B cell (primary cell): ENCODE measurements at regions not wholly inside any gene's neighbourhood (a gene's known extent, or its start where the extent isn't known, plus 50 kb on each side); places are given as distances from the start of the nearest gene placed in this dataset.

Experiments
- ATAC-seq: fragments of 200-7000 bp; cut with Tn5 transposase; one replicate; pipeline ENCODE4 v1.10.0; 2021; ENCODE audit warnings: low read depth, mild to moderate bottlenecking, moderate number of reproducible peaks, moderate library complexity
- CTCF ChIA-PET: fragments of 350-600 bp; sonication (Branson Sonifier 250); formaldehyde crosslinking; loops from one replicate; lab custom pipeline; 2021; ENCODE audit warnings: antibody characterized with exemption, inconsistent platforms; lab: Charles Lee
- POLR2A ChIA-PET: fragments of 350-600 bp; sonication (Branson Sonifier 250); formaldehyde crosslinking; loops from one replicate; lab custom pipeline; 2021; ENCODE audit warnings: antibody characterized with exemption; lab: Charles Lee
- DNase-seq: peaks from one replicate; pipeline ENCODE4 v3.0.0; 2013
- H2AFZ ChIP-seq: 2 replicates; pipeline ENCODE4 v1.6.1; 2012; ENCODE audit warnings: mild to moderate bottlenecking, low read depth, low read length; ENCODE audit not compliant: insufficient read depth, poor library complexity, severe bottlenecking
- H3K27ac ChIP-seq, 2 donors: 1 replicate in 1 of 2; 2 replicates in 1 of 2; pipeline ENCODE4 v1.5.1; 2012 to 2013; ENCODE audit warnings: low read length in 2 of 2, mild to moderate bottlenecking in 2 of 2, moderate library complexity in 1 of 2
- H3K27me3 ChIP-seq, 4 experiments: fragments of 200-600 bp in 1 of 4; sonication (generic) in 1 of 4; replicated peaks in 1 of 4; 1 replicate in 2 of 4; 2 replicates in 2 of 4; pipeline versions ENCODE4 v1.6.1 to v1.7.0; 2013 to 2016; ENCODE audit warnings: low read length in 3 of 4, mild to moderate bottlenecking in 2 of 4, mixed read lengths in 1 of 4, moderate library complexity in 1 of 4; ENCODE audit not compliant: insufficient read depth in 4 of 4, control insufficient read depth in 3 of 4; ENCODE audit errors: control extremely low read depth in 1 of 4
- H3K36me3 ChIP-seq, 2 experiments: replicated peaks in 1 of 2; 1 replicate in 1 of 2; 2 replicates in 1 of 2; pipeline versions ENCODE4 v1.6.1 to v1.7.1; 2013; ENCODE audit warnings: low read length in 1 of 2; ENCODE audit not compliant: insufficient read depth in 2 of 2, control insufficient read depth in 1 of 2; ENCODE audit errors: control extremely low read depth in 1 of 2, extremely low read depth in 1 of 2
- H3K4me1 ChIP-seq, 2 donors: fragments of 200-600 bp in 1 of 2; sonication (generic) in 1 of 2; 1 replicate in 1 of 2; 2 replicates in 1 of 2; pipeline versions ENCODE4 v1.5.1 to v1.6.1; 2013 to 2017; ENCODE audit warnings: low read length in 2 of 2; ENCODE audit not compliant: control insufficient read depth in 2 of 2, insufficient read depth in 2 of 2
- H3K4me2 ChIP-seq: replicated peaks from 2 replicates; pipeline ENCODE3; 2012; ENCODE audit warnings: mild to moderate bottlenecking, low read depth, low read length; ENCODE audit not compliant: poor library complexity, severe bottlenecking
- H3K4me3 ChIP-seq, 5 experiments: fragments of 200-600 bp in 1 of 5; sonication (generic) in 1 of 5; 1 replicate in 3 of 5; 2 replicates in 2 of 5; pipeline versions ENCODE4 v1.5.1 to v1.7.0; 2011 to 2016; ENCODE audit warnings: low read length in 4 of 5, mild to moderate bottlenecking in 4 of 5, low read depth in 2 of 5, control low read depth in 1 of 5, moderate library complexity in 1 of 5; ENCODE audit not compliant: insufficient read depth in 1 of 5; ENCODE audit errors: control extremely low read depth in 1 of 5, extremely low read depth in 1 of 5
- H3K79me2 ChIP-seq: fragments of 200-600 bp; sonication (generic); one replicate; pipeline ENCODE4 v1.6.0; 2016; ENCODE audit warnings: low read length; ENCODE audit not compliant: control insufficient read depth, insufficient read depth
- H3K9ac ChIP-seq: fragments of 200-600 bp; sonication (generic); 2 replicates; pipeline ENCODE4 v1.6.1; 2017; ENCODE audit warnings: mild to moderate bottlenecking, low read length, moderate library complexity
- H3K9me3 ChIP-seq, 3 donors: one replicate each; pipeline versions ENCODE4 v1.6.1 to v1.7.1; 2013; ENCODE audit warnings: low read length in 2 of 3; ENCODE audit not compliant: control insufficient read depth in 2 of 3, insufficient read depth in 1 of 3; ENCODE audit errors: control extremely low read depth in 1 of 3
- H4K20me1 ChIP-seq: 2 replicates; pipeline ENCODE4 v1.6.0; 2012; ENCODE audit warnings: mild to moderate bottlenecking, low read length; ENCODE audit not compliant: insufficient read depth, control insufficient read depth, poor library complexity, severe bottlenecking
- H3K27ac Mint-ChIP-seq: one replicate; pipeline ENCODE4 v1.8.0; 2021; ENCODE audit warnings: mixed read lengths
- H3K27me3 Mint-ChIP-seq: one replicate; pipeline ENCODE4 v1.8.0; 2021; ENCODE audit warnings: mixed read lengths
- H3K4me1 Mint-ChIP-seq: one replicate; pipeline ENCODE4 v1.8.0; 2021; ENCODE audit warnings: mixed read lengths
- H3K4me3 Mint-ChIP-seq: one replicate; pipeline ENCODE4 v1.8.0; 2021; ENCODE audit warnings: mixed read lengths
- H3K9me3 Mint-ChIP-seq: one replicate; pipeline ENCODE4 v1.8.0; 2022; ENCODE audit warnings: mixed read lengths; ENCODE audit not compliant: insufficient read depth
- CTCF ChIP-seq: fragments of 200-600 bp; IDR thresholded peaks from one replicate; pipeline ENCODE4 v1.8.0; 2022; ENCODE audit warnings: antibody characterized with exemption, mild to moderate bottlenecking
- EZH2 ChIP-seq: IDR thresholded peaks from 2 replicates; pipeline ENCODE4 v1.6.1; 2012; ENCODE audit warnings: borderline replicate concordance, low read depth, mild to moderate bottlenecking, moderate library complexity, low read length; ENCODE audit not compliant: insufficient read depth, poor library complexity, severe bottlenecking
- WGBS: methylation state at CpG from one replicate; pipeline ENCODE4 v1.1.5; 2013; ENCODE audit warnings: missing lambda C conversion rate; ENCODE audit not compliant: insufficient coverage; 5-methylcytosine and 5-hydroxymethylcytosine counted together
- intact Hi-C: fragments of 100-400 bp; cut with micrococcal nuclease; formaldehyde crosslinking; loops from one replicate; pipeline ENCODE4 v1.10.0; 2022

GRCh38 chr10:60722623-60723022 lies 55.7 kb upstream of the CDK1 start:
- WGBS: 88% methylated on average over 1 of the region's 3 CpGs
- DNase-seq: no peak
- no peak for ATAC-seq
- intact Hi-C loops: no loop called here
- no peak overlapping the region for H2AFZ ChIP-seq
- H3K79me2 ChIP-seq: no peaks in the 10 kb centered on the region
- H3K4me1 Mint-ChIP-seq: peaks cover 6% of the 10 kb centered on the region
- TF ChIP-seq CTCF: no peak
- no peak for TF ChIP-seq EZH2
- H3K27ac ChIP-seq: no peak overlapping the region
- no peak overlapping the region for H3K4me3 ChIP-seq
- H3K27ac Mint-ChIP-seq: no peak overlapping the region
- H3K9me3 ChIP-seq: peaks cover 0 to 2% (median 0%) of the 10 kb centered on the region in 3 donors
- no peaks in the 10 kb centered on the region for H3K9me3 Mint-ChIP-seq
- H3K27me3 Mint-ChIP-seq: peaks cover 19% of the 10 kb centered on the region
- CTCF ChIA-PET: no interaction called here
- H3K4me1 ChIP-seq: no peaks in the 10 kb centered on the region
- POLR2A ChIA-PET: no interaction called here
- no peak overlapping the region for H3K4me2 ChIP-seq
- H3K36me3 ChIP-seq: no peaks in the 10 kb centered on the region
- peaks cover 0 to 4% (median 0%) of the 10 kb centered on the region in 4 experiments for H3K27me3 ChIP-seq
- H3K9ac ChIP-seq: no peak overlapping the region
- H3K4me3 Mint-ChIP-seq: no peak overlapping the region
- H4K20me1 ChIP-seq: no peaks in the 10 kb centered on the region

- Histone ChIP-seq H3K4me3 (no peak overlapping the region), H3K4me2 (no peak overlapping the region), H3K79me2 (no peaks in the 10 kb centered on the region), H3K9ac (no peak overlapping the region), H3K36me3 (no peaks in the 10 kb centered on the region), H2AFZ (no peak overlapping the region), H3K4me1 (no peaks in the 10 kb centered on the region), H3K27ac (no peak overlapping the region), H4K20me1 (no peaks in the 10 kb centered on the region), H3K27me3 (no peaks in the 10 kb centered on the region), H3K9me3 (peaks cover 0 to 2% (median 0%) of the 10 kb centered on the region in 3 donors)
- WGBS: no CpG with 5 or more reads among the region's 1 CpG
- H3K9me3 Mint-ChIP-seq: no peaks in the 10 kb centered on the region
- DNase-seq (no peak), ATAC-seq (no peak)
- ChIA-PET CTCF (no interaction called here), POLR2A (no interaction called here)
- H3K4me1 Mint-ChIP-seq: peaks cover 3% of the 10 kb centered on the region
- no peak overlapping the region for H3K27ac Mint-ChIP-seq
- intact Hi-C loops: no loop called here
- no peak for TF ChIP-seq EZH2
- TF ChIP-seq CTCF: no peak
- no peak overlapping the region for H3K4me3 Mint-ChIP-seq
- peaks cover 14% of the 10 kb centered on the region for H3K27me3 Mint-ChIP-seq
Observed at GRCh38 chr10:60719721-60720120, 58.6 kb upstream of the CDK1 start.
